Lower leg skin (tissue), 4 donors: ENCODE measurements at regions not wholly inside any gene's neighbourhood (a gene's known extent, or its start where the extent isn't known, plus 50 kb on each side); places are given as distances from the start of the nearest gene placed in this dataset.

Experiments
- DNase-seq, 2 donors: peaks; one replicate each; pipeline ENCODE4 v3.0.0-alpha.2; 2019; ENCODE audit warnings: low spot score in 2 of 2
- H3K4me3 ChIP-seq: fragments of 200-600 bp; sonication (generic); 2 replicates; pipeline ENCODE4 v1.5.1; 2017; ENCODE audit warnings: mild to moderate bottlenecking, low read depth; ENCODE audit not compliant: poor library complexity, severe bottlenecking
- POLR2A ChIP-seq, 2 donors: fragments of 450-650 bp; IDR thresholded peaks; one replicate each; pipeline ENCODE4 v1.6.1; 2016 to 2017; ENCODE audit warnings: antibody characterized with exemption in 2 of 2, mild to moderate bottlenecking in 1 of 2, moderate library complexity in 1 of 2
- WGBS, 2 donors: methylation state at CpG; one replicate each; pipeline ENCODE4 v1.1.5; 2018; 5-methylcytosine and 5-hydroxymethylcytosine counted together
- intact Hi-C: fragments of 100-400 bp; cut with DNase I; formaldehyde crosslinking; loops from one replicate; pipeline ENCODE4 v1.15.0; 2023; ENCODE audit warnings: low total_unique reads
- TF ChIP-seq, protein P1 (sequence below), 3 donors: fragments of 450-650 bp; IDR thresholded peaks; one replicate each; pipeline ENCODE4 v1.5.1; 2016; ENCODE audit warnings: antibody characterized with exemption in 3 of 3, mild to moderate bottlenecking in 3 of 3, moderate library complexity in 2 of 3

DNA sequence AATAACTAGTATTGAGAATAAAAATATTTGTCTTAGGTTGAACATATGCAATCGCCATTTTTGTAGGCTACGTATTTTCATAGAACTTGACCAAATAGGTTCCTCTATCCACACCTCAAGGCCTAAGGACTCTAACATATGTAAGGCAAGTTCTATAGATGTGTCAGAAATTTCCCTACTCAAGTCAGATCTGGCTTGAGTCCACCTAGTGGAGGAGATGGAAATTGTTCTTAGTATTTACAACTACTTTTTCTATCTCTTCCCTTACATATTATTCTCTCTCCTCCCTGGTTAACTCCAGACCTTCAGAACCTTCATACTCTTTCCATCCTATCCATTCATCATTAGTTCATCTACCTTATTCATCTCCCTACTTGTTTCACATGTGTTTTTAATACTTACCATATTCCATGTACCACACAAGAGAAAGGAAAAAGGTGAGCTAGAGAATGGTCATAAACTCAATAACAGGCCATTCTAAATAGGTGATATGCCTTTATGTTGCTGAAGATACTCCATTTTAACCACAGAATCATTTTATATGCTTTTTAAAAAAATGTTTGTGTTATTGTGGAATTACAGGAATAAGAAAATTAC is 174.5 kb upstream of the HDAC9 start:
- no peak for DNase-seq
- TF ChIP-seq, protein P1, sequence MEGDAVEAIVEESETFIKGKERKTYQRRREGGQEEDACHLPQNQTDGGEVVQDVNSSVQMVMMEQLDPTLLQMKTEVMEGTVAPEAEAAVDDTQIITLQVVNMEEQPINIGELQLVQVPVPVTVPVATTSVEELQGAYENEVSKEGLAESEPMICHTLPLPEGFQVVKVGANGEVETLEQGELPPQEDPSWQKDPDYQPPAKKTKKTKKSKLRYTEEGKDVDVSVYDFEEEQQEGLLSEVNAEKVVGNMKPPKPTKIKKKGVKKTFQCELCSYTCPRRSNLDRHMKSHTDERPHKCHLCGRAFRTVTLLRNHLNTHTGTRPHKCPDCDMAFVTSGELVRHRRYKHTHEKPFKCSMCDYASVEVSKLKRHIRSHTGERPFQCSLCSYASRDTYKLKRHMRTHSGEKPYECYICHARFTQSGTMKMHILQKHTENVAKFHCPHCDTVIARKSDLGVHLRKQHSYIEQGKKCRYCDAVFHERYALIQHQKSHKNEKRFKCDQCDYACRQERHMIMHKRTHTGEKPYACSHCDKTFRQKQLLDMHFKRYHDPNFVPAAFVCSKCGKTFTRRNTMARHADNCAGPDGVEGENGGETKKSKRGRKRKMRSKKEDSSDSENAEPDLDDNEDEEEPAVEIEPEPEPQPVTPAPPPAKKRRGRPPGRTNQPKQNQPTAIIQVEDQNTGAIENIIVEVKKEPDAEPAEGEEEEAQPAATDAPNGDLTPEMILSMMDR (IDR thresholded peaks at IDR 0.05), result no peak
- no peak for TF ChIP-seq POLR2A (IDR thresholded peaks at IDR 0.05)
- 85 to 89% methylated on average over 2 of the region's 2 CpGs for WGBS, 2 donors

DNA sequence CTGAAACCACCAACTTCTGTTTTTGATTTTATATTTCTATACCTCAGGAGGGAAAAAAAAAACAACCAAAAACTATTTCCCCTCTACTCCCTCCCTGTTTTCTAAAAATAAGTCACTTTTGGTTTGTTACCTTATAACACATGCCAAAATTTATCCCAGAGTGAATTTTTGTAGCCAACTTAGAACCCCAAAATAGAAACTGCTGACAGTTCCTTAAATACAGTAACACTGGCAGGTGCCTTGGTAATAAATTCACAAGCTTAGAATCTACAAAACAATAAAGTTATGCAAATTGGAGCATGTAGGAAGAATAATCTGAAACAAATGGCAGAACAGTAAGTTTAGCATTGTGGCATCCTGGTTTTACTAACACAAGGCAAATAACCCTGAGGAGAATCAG is 165.0 kb upstream of the HDAC9 start:
- intact Hi-C loops, result no loop called here
- TF ChIP-seq, protein P1 (IDR thresholded peaks at IDR 0.05), result no peak
- no peak for TF ChIP-seq POLR2A (IDR thresholded peaks at IDR 0.05)
- DNase-seq, result no peak
- no peak overlapping the region for H3K4me3 ChIP-seq

More for the DNA sequence above, 174.5 kb upstream of the HDAC9 start:
- intact Hi-C loops, result no loop called here
- H3K4me3 ChIP-seq, result no peak overlapping the region

DNA sequence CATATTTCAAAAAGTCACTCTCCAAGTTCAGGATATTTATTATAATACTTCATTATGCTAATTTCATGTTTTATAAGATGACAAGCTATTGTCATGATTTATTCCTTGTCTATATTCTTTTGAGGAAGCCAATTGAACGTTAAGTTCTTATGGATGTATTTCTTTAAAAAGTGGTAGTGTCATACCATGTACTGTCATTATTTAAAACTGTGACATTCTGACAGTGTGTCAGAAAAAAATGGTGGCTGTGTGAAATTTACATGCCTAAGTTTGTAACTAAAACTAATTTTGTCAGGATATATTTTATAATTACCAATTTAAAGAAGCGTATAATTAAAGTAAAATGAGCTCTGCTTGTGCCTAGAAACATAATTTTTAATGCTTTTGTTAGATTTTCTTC is 158.9 kb upstream of the HDAC9 start:
- intact Hi-C loops, result no loop called here
- no peak for DNase-seq
- 67 to 68% methylated on average over 2 of the region's 2 CpGs for WGBS, 2 donors
- no peak for TF ChIP-seq POLR2A (IDR thresholded peaks at IDR 0.05)
- TF ChIP-seq, protein P1 (IDR thresholded peaks at IDR 0.05), result no peak
- no peak overlapping the region for H3K4me3 ChIP-seq

DNA sequence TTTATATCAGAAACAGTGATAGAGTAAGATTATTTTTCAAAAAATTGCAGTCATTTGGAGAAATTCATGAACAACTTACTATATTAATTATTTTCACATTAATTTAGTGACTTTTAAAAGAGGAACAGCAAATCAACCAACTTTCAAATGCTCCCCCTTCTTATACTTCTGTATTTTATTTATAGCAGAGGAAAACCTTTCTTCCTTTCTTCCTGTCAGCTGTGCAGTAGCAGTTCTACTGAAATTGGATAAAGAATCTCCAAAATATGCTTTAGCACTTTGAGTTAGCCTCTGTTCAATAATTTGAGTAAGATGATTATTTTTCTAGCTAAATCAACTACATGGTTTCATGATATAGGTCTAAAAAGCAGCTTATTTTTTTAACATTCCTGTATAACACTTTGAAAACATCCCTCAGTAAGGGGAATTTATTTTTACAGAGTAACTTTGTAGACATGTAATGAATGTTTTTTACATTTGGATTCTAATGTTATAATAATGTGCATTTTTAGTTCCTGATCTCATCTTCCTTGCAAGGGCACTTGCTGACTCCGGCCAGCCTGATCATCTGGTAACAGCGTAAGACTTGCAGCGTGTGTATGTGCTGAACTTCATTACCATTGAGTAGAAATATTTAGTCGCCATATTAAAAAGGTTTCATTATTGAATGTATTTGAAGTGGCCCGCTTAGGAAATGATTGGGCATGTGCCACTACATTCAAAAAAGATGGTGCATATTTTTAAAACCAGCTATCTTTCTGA is 158.3 kb upstream of the HDAC9 start:
- WGBS, 2 donors, result 77 to 86% methylated on average over 5 of the region's 5 CpGs
- H3K4me3 ChIP-seq, result no peak overlapping the region
- intact Hi-C loops, result no loop called here
- DNase-seq, result no peak
- no peak for TF ChIP-seq POLR2A (IDR thresholded peaks at IDR 0.05)
- TF ChIP-seq, protein P1 (IDR thresholded peaks at IDR 0.05), result no peak

DNA sequence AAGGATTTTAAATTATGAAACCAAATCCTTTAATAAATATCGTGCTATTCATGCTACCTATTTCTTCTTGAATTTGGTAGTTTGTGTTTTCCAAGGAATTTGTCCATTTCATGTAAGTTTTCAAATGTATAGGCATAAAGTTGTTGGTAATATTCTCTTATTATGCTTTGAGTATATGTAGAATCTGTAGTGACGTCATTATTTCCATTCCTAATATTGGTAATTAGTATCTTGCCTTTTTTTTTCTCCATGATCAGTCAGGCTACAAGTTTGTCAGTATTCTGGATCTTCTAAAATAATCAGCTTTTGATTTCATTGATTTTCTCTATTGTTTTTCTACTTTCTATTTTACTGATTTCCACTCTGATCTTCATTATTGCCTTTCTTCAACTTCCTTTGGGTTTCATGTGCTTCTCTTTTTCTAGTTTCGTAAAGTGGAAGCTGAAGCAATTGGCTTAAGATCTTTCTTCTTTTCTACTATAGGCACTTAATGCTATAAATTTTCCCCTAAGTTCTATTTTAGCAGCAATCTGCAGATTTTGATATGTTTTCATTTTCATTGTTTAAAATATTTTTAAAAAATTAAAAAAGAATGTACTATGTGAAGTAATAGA is 156.5 kb upstream of the HDAC9 start:
- H3K4me3 ChIP-seq, result no peak overlapping the region
- intact Hi-C loops, result no loop called here
- 90 to 93% methylated on average over 3 of the region's 3 CpGs for WGBS, 2 donors
- no peak for DNase-seq
- no peak for TF ChIP-seq POLR2A (IDR thresholded peaks at IDR 0.05)
- TF ChIP-seq, protein P1 (IDR thresholded peaks at IDR 0.05), result no peak
